HCT116 (cell line): ENCODE measurements at regions not wholly inside any gene's neighbourhood (a gene's known extent, or its start where the extent isn't known, plus 50 kb on each side); places are given as distances from the start of the nearest gene placed in this dataset.

Source experiments
- MAX ChIP-seq: IDR thresholded peaks from 2 replicates; pipeline ENCODE4 v1.6.1; 2012
- YY1 ChIP-seq: IDR thresholded peaks from 2 replicates; pipeline ENCODE4 v1.6.1; 2011; ENCODE audit warnings: low read length, low read depth, moderate library complexity, mild to moderate bottlenecking; ENCODE audit not compliant: insufficient replicate concordance; ENCODE audit errors: extremely low read depth

- TF ChIP-seq MAX (no peak), YY1 (no peak)
These were observed 481.9 kb downstream of the COG6 start for GRCh38 chr13:40137400-40137799.
